Stimulated activated CD4-positive, alpha-beta T cell treated with anti-CD3 and anti-CD28 coated beads, Interleukin-15, amount 100 ng/mL, for 24 hours (primary cell): ENCODE measurements at regions not wholly inside any gene's neighbourhood (a gene's known extent, or its start where the extent isn't known, plus 50 kb on each side); places are given as distances from the start of the nearest gene placed in this dataset.

Experiments used
- DNase-seq: peaks from one replicate; pipeline ENCODE4 v3.0.0-alpha.2; 2020

DNA sequence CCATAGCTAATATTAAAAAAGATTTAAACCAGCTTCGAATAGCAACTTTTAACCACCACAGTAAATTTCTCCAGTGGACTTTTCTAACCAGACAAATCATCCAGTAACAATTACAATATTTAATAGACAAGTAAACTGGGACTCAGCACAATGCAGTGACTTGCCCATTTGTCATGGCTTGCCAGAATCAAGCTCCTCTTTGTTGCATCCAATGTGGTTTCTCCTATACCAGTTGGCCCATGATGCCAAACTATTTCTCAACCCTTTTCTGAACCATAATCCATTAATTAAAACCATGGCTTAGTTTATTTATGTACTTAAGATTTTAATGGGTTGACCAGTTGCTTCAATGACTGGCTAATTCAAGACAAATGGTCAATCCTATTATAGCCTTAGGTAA lies 64.4 kb downstream of the DIO2 start:
- no peak for DNase-seq

DNA sequence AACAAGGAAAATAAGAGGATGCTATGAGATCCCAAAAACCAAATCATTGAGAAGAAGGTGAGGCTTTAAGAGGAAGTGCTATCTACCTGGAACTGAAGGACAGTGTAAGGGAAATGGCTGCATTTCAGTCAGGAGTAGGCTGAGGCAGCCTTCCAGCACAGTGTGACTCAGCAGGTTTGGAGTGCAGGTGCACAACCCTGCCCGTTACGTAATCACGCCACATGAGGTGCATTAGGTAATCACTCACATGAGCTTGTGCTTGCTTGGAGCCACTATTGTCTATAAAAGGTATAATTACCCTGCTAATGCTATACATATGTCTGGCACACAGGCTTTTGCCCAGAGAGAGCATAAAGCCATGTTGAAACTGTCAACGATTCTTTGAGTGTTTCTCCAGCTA lies 74.9 kb downstream of the DIO2 start:
- DNase-seq, result no peak

DNA sequence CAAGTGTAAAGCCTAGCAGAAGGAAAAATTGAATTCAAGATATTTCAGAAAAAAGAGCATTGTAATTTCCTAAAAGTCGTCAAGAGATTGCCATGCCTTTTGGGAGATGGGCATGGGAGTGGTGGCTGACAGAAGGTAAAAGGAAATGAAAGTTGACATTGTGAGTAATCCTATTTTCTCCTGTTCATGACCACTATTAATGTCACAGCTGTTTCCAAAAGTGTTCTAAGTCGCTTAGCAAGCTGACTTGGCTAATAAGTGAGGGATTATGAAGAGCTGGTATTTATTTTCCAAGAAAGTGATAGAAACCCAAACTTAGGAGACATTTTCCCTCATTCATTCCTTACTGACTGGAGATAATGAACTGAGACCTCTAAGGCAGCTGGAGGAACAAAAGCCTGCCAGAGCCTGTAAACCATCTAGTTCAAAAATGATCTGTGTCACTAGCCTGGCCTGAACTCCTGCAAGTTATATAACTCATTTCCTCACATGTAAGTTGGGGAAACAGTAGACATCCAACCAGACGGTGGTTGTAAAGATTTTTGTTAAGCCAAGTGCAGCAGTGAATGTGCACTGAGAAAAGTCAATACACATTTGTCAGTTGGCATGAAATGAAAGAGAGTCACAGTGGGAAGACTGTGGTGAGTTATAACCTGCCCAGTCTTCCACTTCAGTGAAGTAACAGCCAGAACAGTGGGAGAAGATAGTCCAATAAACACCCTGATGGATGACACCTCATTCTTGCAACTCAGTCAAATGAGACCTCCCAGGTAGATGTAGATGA lies 75.8 kb downstream of the DIO2 start:
- no peak for DNase-seq

DNA sequence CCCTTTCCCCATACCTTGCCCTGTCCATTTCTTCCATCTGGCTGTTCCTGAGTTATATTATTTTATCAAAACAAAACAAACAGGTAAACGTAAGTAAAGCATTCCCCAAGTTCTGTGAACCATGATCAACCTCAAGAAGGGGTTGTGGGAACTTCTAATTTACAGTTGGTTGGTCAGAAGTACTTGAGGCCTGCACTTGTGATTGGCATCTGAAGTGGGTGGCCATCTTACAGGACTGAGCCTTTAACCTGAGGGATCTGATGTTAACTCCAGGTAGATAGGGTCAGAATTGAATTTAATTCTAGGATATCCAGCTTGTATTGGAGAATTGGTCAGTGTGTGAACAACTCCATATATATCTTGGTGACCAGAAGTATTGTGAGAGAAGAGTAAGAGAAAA lies 77.0 kb downstream of the DIO2 start:
- no peak for DNase-seq

DNA sequence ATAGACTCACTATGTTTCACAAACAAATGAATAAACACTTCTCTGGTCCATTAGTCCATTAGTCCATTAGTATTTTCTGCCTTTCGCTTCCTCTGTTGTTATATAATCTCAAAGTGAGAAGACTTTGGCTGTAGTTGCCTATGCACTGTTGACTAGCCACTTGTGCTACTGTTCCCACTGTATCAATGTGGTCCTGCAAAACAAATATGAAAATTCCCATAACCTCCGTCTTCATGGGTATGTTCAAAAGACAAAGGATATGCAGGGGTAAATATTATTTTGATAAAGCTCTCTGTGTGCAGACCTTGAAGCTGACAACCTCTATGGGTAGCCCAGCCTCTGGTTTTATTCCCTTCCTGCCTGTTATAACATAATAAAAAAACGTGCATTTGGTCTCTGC lies 77.8 kb downstream of the DIO2 start:
- DNase-seq, result no peak

DNA sequence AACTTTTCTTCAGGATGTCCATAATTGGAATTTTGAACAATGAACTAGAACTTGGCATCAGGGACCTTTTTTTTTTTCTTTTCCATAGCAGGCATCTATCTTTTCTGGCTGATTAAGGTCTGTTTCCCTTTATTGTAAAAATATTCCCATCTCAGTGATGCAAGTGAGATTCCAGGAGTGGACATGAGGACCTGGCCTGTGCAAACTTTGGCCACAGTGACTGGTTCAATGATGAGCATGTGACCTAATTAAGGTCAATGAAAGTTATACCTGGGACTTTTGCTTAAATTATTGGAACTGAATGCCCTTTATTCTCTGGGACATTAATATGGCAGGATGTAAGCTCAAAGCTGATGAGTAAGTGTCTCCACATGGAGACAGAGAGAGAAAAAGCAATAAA lies 83.8 kb downstream of the DIO2 start:
- DNase-seq, result no peak

DNA sequence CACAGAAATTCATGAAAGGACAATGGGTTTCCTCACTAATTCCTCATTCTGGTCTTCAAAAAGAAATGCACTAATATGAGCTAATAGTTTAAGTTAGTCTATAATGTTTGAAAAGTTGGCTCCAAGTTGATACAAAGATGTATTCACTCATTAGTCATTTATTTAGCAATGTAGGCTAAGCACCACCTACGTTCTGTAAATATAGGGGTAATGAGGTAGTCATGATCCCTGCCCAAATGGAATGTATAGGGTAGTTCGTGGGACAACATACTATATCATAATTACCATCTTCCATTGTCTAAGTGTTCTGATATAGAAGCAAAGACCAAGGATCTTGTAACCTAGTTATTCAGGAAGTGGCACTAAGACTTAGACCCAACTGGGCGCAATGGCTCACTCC lies 86.5 kb downstream of the DIO2 start:
- DNase-seq, result no peak

DNA sequence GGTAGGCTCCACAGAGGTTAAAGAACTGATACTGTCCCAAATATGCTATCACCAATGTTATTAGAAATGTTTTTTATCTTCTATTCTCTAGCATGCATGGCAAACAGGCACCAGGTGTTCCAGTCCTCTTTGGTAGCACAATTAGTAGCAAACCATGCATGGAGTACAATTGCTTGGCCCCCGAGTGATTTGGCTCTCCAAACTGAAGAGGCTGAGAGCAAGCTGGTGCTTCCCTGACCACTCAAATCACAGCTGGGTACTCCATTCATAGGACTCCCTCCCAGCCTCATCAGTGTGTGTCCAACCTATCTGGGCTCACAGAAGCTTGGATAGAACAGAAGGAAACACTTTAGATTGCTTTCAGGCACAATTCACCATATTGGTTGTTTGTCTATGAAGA lies 93.4 kb downstream of the DIO2 start:
- DNase-seq, result no peak

DNA sequence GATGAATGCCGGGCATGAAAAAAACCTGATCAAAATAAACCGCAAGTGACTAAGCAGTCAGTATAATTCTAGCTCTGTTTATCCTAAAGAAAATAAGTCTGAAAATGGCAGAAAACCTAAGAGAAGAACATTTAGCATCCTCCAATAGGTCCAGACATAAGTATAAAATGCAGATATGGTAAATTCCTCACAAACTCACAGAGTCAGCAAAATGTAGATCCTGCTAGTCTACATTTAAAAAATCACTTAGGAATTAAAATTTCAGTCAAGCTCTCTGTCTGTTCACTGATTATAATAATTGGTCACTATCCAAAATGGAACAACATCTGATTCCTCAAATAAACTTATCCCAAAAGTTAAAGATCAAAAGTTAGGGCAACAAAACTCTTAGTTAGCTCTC lies 95.1 kb downstream of the DIO2 start:
- DNase-seq, result no peak

DNA sequence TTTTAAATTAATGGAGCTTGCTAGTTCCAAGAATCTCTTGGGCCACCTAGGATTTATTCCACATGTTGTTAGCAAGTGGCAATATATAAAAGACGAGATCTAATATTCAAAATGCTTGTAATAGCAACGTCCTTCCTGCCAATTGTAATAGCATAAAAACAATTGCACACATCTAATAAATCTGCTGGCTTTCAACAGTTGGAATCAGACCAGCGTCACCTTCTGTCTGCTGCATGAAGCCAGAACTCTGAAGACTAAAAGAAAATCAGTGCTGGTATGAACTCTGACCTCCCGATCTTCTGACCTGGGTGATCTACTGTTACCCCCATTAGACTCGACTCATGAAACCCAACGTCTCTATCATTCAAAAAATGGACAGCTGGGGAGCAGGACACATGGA lies 100.6 kb downstream of the DIO2 start:
- no peak for DNase-seq

DNA sequence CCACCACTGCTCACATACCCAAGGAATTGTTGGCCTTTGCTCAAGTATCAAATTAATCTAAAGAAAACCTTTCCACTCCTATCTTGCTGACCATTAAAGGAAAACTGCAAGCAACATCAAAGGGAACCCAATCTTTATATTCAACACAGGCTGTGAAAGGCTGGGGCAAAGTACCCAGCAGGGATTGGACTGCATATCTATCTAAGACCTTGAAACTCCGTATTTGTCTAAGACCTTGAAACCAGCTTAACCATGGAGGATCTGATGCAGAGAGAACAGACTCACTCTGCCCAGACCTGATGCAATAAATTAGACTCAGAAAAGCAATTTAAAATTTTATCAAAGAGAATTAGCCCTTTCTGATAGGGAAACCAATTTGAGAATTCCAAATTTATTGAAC lies 102.2 kb downstream of the DIO2 start:
- DNase-seq, result no peak

DNA sequence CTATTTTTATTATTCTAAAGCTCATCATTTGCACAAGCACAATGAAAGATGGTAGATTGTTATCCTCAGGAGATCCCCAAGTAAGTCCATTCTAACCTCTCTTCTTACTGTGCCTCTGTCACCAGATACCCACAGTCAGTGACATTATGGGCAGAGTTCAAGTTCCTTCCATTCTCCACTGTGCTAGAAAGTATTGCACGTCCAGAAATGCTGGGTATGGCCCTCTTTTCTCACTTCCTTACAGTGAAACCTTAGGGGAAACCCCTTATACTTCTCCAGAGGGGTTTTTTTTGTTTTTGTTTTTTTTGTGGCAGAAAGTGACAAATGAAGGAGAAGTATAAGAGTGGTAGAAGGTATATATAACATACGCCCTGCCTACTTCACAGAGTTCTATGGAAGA lies 102.9 kb downstream of the DIO2 start:
- DNase-seq, result no peak

DNA sequence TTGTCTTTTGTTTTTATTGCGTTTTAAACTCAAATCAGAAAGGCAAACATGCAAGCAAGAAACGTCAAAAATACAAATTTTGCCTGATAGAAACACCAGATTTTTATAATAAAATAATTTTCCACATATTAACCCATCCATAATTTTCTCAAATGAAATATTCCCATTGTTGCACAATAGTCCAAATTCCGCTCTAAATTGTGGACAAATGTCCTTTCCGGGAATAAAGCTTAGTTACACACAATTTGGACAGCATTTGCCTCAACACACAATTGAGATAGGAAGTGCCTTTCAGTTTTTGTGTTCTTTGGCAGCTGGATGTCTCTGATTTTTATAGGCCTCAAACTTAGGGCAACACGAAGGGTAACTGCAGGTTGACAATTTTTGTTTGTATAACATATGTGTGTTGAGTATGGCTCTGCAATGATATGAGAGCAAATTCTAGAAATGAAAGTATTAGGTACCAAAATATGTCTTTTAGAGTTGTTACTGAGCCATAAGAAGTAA lies 105.8 kb downstream of the DIO2 start:
- no peak for DNase-seq

DNA sequence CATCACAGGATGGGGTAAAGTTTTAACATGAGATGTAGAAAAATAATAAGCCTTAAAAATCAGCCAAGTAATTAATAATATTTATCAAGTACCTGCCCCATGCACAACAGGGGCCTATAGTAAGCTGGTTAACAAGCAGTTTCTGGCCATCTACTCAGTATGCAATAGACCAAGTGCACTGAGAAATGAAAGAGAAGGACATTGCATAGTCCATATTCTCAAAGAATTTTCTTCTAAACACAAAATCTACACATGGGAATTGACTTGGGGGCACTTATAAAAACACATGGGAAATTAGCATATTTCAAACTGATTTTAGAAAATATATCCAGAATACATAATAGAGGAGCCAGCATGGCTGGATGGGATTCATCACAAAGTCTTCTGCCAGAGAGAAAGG lies 109.5 kb downstream of the DIO2 start:
- DNase-seq, result no peak

DNA sequence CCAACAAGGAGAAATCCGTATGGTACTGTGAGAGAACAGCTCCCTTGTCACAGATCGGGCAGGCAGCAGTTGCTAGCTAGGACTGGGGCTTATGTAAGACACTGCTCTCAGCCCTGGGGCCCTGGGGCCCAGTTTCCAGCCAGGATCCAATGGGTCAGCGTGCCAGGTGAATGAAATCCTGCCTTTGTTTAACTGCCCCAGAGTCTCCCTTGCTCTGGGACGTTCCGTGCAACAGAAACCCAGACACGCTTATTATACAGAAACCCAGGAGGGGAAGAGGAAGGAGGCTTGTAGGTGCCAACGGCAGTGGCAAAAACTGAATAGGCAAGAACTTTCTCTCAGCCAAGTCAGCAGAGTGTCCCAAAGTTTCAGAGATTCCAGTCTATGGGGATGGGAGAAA lies 110.6 kb downstream of the DIO2 start:
- no peak for DNase-seq

DNA sequence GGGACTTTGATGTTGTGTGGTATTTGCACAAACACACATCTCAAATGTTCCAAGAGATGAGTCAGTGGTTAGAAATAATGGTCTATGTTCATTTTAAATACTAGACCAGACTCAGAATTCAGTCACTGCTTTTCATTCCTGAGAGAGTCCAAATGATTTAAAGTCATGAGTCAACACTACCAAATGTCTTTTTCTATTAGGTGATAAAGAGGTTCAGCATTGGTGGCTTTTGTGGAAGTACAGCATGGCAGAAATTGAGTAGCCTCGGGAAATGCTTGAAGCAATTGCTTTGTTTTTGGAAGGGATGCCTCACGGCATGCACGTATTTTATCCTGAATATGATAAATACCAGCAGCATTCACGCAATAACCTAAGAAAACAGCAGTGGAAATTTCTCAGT lies 115.7 kb downstream of the DIO2 start:
- DNase-seq, result no peak

DNA sequence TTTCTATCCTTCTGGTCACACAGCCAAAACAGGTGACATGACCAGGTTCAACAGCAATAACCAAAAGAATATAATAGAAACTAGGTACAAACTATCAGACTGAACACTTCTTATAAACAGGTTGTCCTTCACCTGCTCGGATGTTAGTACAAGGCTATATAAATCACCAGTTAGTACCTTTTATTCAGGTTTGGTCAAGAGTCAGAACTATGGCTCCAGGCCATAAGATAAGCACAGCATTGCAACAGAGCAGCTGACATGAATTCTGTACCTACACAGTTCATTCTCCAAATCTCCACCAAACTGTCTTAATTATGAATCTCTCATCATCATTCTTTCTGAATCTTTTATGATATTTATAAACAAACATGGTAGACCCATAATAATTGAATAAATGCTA lies 123.9 kb downstream of the DIO2 start:
- no peak for DNase-seq

DNA sequence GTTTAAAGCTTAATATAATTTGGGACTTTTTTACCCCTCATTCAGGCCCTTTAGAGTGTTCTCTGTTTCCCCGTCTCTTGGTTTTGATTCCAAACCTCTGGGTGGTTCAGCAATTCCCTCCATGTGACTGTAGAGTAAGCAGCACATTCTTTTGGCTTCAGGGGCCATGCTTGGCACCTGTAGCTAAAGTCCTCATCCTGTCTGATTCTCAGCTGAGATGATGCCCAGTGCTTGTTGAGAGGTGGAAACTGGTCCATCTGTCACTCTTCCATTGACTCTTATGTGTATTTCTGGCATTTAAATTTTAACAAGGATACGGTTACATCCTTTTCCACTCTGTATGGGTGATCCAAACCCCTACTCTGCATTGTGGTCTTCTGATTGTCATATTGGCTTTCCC lies 127.1 kb downstream of the DIO2 start:
- DNase-seq, result no peak

DNA sequence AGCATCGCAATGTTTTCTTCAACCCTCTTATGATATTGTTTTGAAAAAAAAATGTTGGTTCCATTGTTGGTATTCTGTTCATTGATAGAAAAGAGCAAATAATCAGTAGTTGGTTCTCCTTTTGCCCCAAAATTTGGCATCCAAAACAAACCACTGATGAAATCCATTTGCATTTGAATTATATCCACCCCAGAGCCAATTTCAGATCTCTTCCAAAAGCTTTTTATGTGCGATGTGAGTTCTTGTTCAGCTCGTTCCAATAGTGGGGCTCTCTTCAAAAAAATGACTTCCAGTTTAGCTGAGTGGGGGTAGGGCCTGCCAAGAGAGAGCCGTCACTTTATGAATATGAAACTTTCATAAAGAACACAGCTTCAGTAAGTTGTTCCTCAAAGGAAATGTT lies 130.7 kb downstream of the DIO2 start:
- no peak for DNase-seq

DNA sequence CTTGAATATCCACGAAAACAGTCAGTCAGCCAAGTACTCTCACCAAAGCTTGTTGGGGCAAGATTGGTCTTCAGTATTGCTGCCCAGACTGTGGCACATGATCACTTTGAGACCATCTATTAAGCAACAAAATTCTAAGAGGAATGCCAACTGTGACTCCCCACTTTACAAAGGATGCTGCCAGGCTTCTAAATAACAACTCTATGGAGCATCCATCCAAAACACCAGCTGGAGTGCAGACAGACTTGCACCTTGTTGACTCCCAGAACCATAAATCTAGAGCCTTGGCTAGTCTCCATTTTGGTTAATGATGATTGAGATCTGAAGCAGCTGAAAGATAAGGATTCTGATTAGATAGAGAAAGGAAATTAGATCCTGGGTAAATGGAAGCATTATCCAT lies 132.8 kb downstream of the DIO2 start:
- DNase-seq, result no peak

DNA sequence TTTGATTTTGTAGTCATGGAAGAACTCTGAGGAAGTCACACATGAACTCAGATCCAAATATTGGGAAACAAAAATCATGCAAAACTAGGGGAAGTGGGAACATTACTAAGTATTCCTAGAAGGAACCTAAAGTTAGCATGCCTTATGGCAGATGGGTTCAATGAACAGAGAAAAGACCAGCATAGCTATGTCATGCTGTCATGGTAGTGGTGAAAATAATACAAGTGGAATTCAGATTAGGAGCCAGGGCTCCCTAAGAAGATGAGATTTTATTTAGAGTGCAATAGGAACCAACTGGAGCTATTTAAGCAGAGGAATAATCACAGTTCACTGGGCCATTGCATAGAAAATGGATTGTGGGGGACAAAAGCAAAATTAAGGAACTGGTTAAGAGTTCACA lies 134.0 kb downstream of the DIO2 start:
- no peak for DNase-seq

DNA sequence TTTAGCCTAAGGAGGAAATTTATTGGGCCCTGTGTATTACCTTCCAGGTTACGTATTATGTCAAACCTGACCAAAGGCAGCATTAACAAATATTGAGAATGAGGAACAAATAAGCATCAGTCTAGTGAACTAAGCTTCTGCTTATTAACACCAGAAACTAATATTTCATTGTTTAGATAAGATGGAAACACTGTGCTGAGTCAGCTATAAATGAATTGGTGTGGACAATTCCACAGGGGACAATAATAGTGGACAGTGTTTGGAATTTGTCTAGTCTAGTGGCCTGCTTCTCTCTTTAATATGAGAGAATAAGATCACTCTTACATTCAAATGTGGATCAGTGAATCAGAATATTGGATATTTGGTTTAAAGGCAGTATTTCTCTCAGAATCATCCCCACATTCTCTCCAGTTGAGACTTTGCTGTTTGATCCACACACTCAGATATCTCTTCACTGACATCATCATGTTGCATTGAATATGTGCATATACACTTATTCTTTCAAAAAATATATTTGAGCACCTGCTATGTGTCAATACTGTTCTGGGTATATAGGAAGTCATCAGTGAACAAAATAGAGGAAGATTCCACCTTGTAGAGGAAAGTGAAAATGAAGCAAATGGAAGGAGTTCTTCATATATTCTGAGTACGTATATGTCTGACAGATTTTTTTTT lies 136.3 kb downstream of the DIO2 start:
- DNase-seq, result no peak

DNA sequence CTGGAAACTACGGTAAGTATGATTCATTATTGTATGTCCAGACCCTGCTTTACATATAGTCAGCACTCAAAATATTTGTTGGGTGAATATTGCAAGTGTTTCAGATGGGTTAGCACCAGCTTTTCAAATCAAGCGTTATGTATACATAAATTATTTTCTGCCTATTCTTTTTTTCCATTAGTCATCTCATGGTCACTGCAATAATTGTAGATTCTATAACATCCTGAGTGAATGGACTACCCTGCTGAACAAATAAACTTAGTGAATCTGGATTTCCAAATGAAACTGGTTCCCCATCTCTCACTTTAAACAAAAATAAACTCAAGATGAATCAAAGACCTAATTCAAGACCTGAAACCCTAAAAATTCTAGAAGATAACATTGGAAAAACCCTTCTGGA lies 152.3 kb downstream of the DIO2 start:
- no peak for DNase-seq

DNA sequence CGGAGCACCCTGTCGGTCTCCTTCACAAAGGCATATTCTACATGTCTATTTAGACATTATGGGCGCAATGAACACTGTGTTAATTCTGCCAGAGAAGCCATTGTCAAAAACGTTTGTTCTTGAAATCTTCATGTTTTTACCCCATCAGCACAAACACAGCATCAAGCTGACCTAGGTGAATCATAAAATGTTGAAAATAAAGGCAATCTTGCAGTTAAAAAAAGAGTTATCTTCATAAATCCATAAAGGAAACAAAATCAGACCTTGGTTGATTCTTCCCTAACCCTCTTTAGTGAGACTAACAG lies 154.9 kb downstream of the DIO2 start:
- no peak for DNase-seq
